Cardiac muscle cell (in vitro differentiated cells and primary cell): ENCODE measurements at regions not wholly inside any gene's neighbourhood (a gene's known extent, or its start where the extent isn't known, plus 50 kb on each side); places are given as distances from the start of the nearest gene placed in this dataset.

Experiments used
- DNase-seq, 2 donors: peaks; one replicate each; pipeline versions ENCODE4 v3.0.0 to v3.0.0-alpha.2; 2010 to 2017; ENCODE audit warnings: low read depth in 1 of 2, low spot score in 1 of 2
- H3K27ac ChIP-seq: fragments of 200-600 bp; sonication (generic); 2 replicates; pipeline ENCODE4 v1.5.1; 2016
- H3K27me3 ChIP-seq: fragments of 200-600 bp; sonication (generic); 2 replicates; pipeline ENCODE4 v1.6.0; 2016; ENCODE audit warnings: control low read depth
- H3K36me3 ChIP-seq: fragments of 200-600 bp; sonication (generic); 2 replicates; pipeline ENCODE4 v1.5.1; 2016; ENCODE audit warnings: control low read depth
- H3K4me1 ChIP-seq: fragments of 200-600 bp; sonication (generic); 2 replicates; pipeline ENCODE4 v1.8.1; 2017; ENCODE audit warnings: low read depth, mild to moderate bottlenecking, mixed run types
- H3K4me3 ChIP-seq: fragments of 200-600 bp; sonication (generic); 2 replicates; pipeline ENCODE4 v1.5.1; 2016; ENCODE audit warnings: mild to moderate bottlenecking
- H3K9me3 ChIP-seq: fragments of 200-600 bp; sonication (generic); 2 replicates; pipeline ENCODE4 v1.5.1; 2017; ENCODE audit warnings: low read depth, mild to moderate bottlenecking, control low read depth
- TF ChIP-seq, protein P1 (sequence below): IDR thresholded peaks from 2 replicates; pipeline ENCODE4 v1.5.1; 2012; ENCODE audit warnings: low read depth, mild to moderate bottlenecking, low read length

GRCh38 chr6:74851596-74851995, 354.3 kb downstream of the COL12A1 start:
- TF ChIP-seq, protein P1, sequence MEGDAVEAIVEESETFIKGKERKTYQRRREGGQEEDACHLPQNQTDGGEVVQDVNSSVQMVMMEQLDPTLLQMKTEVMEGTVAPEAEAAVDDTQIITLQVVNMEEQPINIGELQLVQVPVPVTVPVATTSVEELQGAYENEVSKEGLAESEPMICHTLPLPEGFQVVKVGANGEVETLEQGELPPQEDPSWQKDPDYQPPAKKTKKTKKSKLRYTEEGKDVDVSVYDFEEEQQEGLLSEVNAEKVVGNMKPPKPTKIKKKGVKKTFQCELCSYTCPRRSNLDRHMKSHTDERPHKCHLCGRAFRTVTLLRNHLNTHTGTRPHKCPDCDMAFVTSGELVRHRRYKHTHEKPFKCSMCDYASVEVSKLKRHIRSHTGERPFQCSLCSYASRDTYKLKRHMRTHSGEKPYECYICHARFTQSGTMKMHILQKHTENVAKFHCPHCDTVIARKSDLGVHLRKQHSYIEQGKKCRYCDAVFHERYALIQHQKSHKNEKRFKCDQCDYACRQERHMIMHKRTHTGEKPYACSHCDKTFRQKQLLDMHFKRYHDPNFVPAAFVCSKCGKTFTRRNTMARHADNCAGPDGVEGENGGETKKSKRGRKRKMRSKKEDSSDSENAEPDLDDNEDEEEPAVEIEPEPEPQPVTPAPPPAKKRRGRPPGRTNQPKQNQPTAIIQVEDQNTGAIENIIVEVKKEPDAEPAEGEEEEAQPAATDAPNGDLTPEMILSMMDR = no peak
- H3K9me3 ChIP-seq = no peaks in the 10 kb centered on the region
- no peak overlapping the region for H3K4me3 ChIP-seq
- H3K36me3 ChIP-seq = no peaks in the 10 kb centered on the region
- no peaks in the 10 kb centered on the region for H3K4me1 ChIP-seq
- H3K27me3 ChIP-seq = no peaks in the 10 kb centered on the region
- no peak overlapping the region for H3K27ac ChIP-seq
- DNase-seq = peak in 1 of 2 donors; percentile 66

DNA sequence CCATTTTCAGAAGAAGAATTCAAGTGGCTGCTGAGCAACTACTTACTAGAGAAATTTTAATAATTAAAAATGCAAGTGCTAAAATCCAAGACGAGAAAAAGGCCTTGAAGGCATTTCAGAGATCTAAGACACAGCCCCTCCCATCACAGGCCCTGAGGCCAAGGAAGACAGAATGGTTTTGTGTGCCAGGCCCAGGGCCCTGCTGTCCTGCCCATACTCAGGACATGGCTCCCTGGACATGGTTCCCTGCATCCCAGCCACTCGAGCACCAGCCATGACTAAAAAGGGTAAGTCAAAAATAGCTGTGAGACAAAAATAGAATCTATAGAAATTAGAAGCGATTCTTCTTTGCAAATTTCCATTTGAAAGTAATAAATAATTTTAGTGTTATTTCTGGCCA, 364.9 kb downstream of the COL12A1 start:
- Histone ChIP-seq H3K27me3 (no peaks in the 10 kb centered on the region), H3K9me3 (no peaks in the 10 kb centered on the region), H3K4me3 (no peak overlapping the region), H3K27ac (no peak overlapping the region), H3K4me1 (no peaks in the 10 kb centered on the region), H3K36me3 (no peaks in the 10 kb centered on the region)
- TF ChIP-seq, protein P1 = no peak
- DNase-seq = no peak

DNA sequence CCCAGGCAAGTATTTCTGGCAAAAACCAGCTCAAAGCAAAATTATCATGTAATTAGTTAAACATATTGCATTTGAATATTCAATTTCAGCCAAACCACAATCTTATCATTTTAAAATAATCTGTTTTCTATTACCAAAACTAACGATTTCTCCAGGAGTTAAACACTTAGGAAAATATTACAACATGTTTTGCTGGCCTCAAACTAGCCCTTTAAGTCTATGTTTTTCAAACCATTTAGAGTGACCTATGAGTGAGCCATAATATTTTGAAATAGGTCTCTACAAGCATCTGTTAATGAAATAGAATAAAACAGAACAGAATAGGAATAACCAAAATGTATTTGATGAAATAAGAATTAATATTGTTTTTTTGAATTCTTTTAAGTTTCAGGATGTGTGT, 370.9 kb downstream of the COL12A1 start:
- no peaks in the 10 kb centered on the region for H3K9me3 ChIP-seq
- peak in 1 of 2 donors; percentile 10 for DNase-seq
- TF ChIP-seq, protein P1 = no peak
- H3K27ac ChIP-seq = no peak overlapping the region
- no peaks in the 10 kb centered on the region for H3K4me1 ChIP-seq
- H3K36me3 ChIP-seq = no peaks in the 10 kb centered on the region
- H3K27me3 ChIP-seq = no peaks in the 10 kb centered on the region
- no peak overlapping the region for H3K4me3 ChIP-seq

GRCh38 chr6:74826263-74826662, 379.6 kb downstream of the COL12A1 start:
- no peaks in the 10 kb centered on the region for H3K4me1 ChIP-seq
- no peaks in the 10 kb centered on the region for H3K36me3 ChIP-seq
- no peak overlapping the region for H3K4me3 ChIP-seq
- H3K27ac ChIP-seq = no peak overlapping the region
- H3K27me3 ChIP-seq = no peaks in the 10 kb centered on the region
- TF ChIP-seq, protein P1 = no peak
- no peaks in the 10 kb centered on the region for H3K9me3 ChIP-seq
- no peak for DNase-seq

GRCh38 chr6:74814440-74814839, 391.4 kb downstream of the COL12A1 start:
- H3K27ac ChIP-seq = no peak overlapping the region
- H3K4me3 ChIP-seq = no peak overlapping the region
- no peak for DNase-seq
- TF ChIP-seq, protein P1 = no peak
- H3K27me3 ChIP-seq = no peaks in the 10 kb centered on the region
- no peaks in the 10 kb centered on the region for H3K4me1 ChIP-seq
- H3K9me3 ChIP-seq = no peaks in the 10 kb centered on the region
- H3K36me3 ChIP-seq = no peaks in the 10 kb centered on the region

- no peaks in the 10 kb centered on the region for H3K4me1 ChIP-seq
- no peak overlapping the region for H3K27ac ChIP-seq
- no peaks in the 10 kb centered on the region for H3K36me3 ChIP-seq
- TF ChIP-seq, protein P1 = no peak
- H3K27me3 ChIP-seq = no peaks in the 10 kb centered on the region
- H3K9me3 ChIP-seq = no peaks in the 10 kb centered on the region
- H3K4me3 ChIP-seq = no peak overlapping the region
- DNase-seq = no peak
Observed at GRCh38 chr6:74807674-74808073, 398.2 kb downstream of the COL12A1 start.
